GM12865 (cell line): ENCODE measurements at regions not wholly inside any gene's neighbourhood (a gene's known extent, or its start where the extent isn't known, plus 50 kb on each side); places are given as distances from the start of the nearest gene placed in this dataset.

Experiments used
- DNase-seq: peaks from one replicate; pipeline ENCODE4 v3.0.0; 2010; ENCODE audit warnings: low read depth
- H3K4me3 ChIP-seq: 2 replicates; pipeline ENCODE4 v1.5.1; 2011; ENCODE audit warnings: mild to moderate bottlenecking, low read depth, low read length, control low read depth
- TF ChIP-seq, protein P1 (sequence below): IDR thresholded peaks from 2 replicates; pipeline ENCODE4 v1.5.1; 2011; ENCODE audit warnings: low read length, control low read depth, low read depth, inconsistent platforms; ENCODE audit not compliant: insufficient read depth; ENCODE audit errors: missing control alignments

DNA sequence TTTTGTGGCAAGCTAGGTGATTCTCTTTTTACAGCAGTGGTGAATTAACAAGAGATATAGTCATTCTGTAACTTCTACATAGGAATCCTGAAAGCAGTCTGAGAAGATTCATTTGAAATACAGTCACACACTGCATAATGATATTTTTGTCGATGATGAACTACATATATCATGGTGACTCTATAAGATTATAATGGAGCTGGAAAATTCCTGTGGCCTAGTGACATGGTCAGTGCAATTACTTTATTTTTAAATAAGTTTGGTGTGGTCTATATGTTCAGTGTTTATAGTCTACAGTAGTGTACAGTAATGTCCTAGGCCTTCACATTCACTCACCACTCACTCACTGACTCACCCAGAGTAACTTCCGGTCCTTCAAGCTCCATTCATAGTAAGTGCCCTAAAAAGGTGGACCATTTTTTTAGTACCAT is 511.4 kb upstream of the MCTP2 start:
- DNase-seq, result no peak
- no peak overlapping the region for H3K4me3 ChIP-seq
- TF ChIP-seq, protein P1, sequence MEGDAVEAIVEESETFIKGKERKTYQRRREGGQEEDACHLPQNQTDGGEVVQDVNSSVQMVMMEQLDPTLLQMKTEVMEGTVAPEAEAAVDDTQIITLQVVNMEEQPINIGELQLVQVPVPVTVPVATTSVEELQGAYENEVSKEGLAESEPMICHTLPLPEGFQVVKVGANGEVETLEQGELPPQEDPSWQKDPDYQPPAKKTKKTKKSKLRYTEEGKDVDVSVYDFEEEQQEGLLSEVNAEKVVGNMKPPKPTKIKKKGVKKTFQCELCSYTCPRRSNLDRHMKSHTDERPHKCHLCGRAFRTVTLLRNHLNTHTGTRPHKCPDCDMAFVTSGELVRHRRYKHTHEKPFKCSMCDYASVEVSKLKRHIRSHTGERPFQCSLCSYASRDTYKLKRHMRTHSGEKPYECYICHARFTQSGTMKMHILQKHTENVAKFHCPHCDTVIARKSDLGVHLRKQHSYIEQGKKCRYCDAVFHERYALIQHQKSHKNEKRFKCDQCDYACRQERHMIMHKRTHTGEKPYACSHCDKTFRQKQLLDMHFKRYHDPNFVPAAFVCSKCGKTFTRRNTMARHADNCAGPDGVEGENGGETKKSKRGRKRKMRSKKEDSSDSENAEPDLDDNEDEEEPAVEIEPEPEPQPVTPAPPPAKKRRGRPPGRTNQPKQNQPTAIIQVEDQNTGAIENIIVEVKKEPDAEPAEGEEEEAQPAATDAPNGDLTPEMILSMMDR, result no peak

DNA sequence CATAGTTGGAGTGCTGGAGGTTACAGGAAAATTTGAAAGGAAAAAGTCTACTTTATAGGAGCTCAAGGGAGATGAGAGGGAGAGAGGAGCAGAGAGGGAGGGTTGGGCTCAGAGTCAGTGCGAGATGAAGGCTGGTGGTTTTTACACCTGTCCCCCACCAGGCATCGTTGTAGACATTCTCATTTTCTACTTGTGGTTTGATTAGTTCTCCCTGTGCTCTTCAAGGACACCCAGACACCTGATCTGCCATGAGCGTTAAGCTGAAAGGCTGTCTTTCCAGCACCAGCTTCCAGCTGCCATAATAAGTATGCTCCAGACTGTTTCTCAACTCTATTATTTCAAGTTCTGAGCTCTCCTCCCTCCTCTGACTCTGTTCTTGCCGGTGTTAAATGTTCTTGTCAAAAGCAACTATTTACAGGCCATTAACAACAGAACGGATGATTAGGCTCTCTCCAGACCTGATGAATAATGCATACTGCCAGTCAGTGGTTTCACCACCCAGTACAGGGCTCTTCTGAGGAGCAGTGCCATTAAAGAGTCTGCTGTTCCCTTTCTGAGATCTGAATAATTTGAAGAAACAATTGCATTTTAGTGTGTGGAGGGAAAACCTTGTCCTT is 514.6 kb upstream of the MCTP2 start:
- no peak overlapping the region for H3K4me3 ChIP-seq
- DNase-seq, result no peak
- TF ChIP-seq, protein P1, result no peak

DNA sequence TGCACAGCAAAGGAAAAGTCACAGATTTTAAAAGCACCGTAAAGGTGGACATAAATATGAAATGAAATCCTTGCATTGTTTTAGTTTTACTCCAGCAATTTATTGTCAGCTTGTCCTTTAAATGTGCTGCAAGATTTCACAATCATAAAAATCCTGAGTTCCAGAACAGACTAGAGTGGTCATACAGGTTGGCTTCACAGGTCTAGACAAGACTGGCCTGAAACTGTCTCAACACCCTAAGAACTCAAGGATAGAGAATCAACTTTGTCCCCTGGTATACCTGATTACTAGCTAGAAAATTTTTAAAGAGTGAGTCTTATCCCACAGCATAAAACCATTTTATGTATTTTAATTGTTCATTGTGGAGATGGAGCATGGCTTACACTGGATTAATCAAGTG is 521.7 kb upstream of the MCTP2 start:
- no peak for DNase-seq
- TF ChIP-seq, protein P1, result no peak
- H3K4me3 ChIP-seq, result no peak overlapping the region

- H3K4me3 ChIP-seq, result no peak overlapping the region
- TF ChIP-seq, protein P1, result no peak
- DNase-seq, result no peak
Observed at GRCh38 chr15:93708724-93709445, 522.5 kb upstream of the MCTP2 start.

- TF ChIP-seq, protein P1, result no peak
- no peak for DNase-seq
Observed at GRCh38 chr15:93707751-93708150, 523.6 kb upstream of the MCTP2 start.

DNA sequence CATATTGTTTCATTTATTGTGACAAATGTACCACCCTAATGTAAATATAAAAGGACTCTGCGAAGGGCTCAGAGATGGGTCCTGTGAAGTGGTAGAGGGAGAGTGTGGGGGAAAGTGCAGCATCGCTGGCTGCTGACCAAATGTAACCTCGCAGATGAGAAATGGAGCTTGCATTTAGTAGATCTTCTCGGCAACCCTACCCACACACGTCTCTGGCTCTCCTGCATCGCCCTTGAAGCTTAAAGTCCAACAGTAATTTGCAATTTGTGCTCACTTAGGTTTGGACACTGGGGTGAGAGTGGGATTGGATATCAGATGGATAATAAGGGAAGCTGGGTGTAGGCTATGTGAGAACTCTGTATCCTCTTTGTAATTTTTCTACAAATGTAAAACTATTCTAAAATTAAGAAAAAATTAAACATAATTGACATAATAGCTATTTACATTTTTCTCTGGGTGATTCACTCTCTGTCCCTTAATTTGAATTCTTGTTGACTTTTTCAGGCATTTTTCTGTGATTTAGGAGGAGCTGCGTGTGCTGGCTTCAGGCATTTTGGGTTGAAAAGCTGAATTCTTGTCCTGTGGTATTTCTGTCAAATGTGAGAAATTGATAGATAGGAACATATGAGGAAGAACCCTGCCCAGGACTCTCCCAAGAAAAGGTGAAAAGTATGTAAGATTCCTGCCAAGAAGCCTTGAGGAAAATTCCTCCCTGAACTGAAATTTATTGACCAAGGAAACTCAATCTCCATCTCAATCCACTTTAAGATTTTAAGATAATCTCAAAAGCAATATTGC is 524.7 kb upstream of the MCTP2 start:
- TF ChIP-seq, protein P1, result no peak
- no peak for DNase-seq
- no peak overlapping the region for H3K4me3 ChIP-seq

More at GRCh38 chr15:93707751-93708150, 523.6 kb upstream of the MCTP2 start:
- H3K4me3 ChIP-seq, result no peak overlapping the region
